ENCODE measurements at regions not wholly inside any gene's neighbourhood (a gene's known extent, or its start where the extent isn't known, plus 50 kb on each side); places are given as distances from the start of the nearest gene placed in this dataset.

DNA sequence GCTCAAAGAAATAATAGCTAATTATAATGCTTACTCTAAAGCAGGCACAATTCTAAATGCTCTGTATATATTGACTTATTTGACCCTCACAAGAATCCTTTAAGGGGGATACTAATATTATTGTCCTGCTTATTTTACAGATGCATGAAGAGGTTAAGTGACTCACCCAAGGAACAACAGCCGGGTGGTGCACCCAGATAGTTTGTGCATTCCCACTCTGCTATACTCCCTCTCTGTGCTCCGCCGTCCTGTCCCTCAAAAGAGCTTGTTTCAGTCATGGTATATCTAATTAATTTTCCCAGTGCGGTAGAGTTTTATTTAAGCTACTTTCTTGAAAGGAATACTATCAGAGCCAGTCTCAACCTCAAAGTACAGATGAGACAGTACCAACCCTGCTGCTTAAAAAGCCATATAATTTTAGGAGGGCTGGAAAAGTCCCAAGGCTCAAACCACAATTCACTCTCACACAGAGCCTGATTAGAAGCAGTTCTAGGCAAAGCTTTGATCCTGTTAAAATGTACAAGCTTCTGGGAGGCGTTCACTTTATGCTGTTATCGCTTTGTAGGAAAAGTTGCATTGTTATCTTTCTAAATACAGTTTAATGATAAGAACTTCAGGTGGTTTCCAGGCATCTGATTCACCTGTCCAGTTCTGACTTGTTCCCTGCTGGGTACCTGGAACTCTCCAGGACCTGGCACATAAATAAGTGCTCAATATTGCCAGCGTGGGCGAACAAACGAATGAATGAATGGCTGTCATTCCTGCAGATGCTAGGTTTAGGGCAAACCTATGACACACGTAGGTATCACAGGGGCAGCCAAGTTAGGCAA is 261.5 kb upstream of the KLF14 start:
- DNase-seq (ENCODE audit: low spot score) (no peak), ATAC-seq (no peak)
- CTCF ChIA-PET: interaction anchor here (0.8 to 2.4 kb wide), 4 partner anchors 12 to 120 kb away, joined by 3 to 14 read pairs (median 6); no protein-coding TSS in a partner anchor
- Mint-ChIP-seq H3K27ac (no peak overlapping the region), H3K4me1 (peaks cover 15% of the 10 kb centered on the region), H3K9me3 (no peaks in the 10 kb centered on the region), H3K4me3 (no peak overlapping the region), H3K36me3 (0 out of 2 replicates have a peak, but pooled peaks cover 3% of the 10 kb centered on the region), H3K27me3 (ENCODE audit: low read depth) (no peaks in the 10 kb centered on the region)
- POLR2A ChIA-PET: no interaction called here
- TF ChIP-seq ZNF671 (CRISPR knock-in tag; IDR thresholded peaks at IDR 0.05) (no peak), MXD4 (CRISPR knock-in tag; IDR thresholded peaks at IDR 0.05; ENCODE audit: borderline replicate concordance) (no peak), GABPB1 (CRISPR knock-in tag; IDR thresholded peaks at IDR 0.05) (no peak), ZNF121 (CRISPR knock-in tag; IDR thresholded peaks at IDR 0.05) (no peak), PRRX2 (CRISPR knock-in tag; IDR thresholded peaks at IDR 0.05) (no peak), FOXK1 (CRISPR knock-in tag; IDR thresholded peaks at IDR 0.05) (no peak)
- TF ChIP-seq, protein P1, sequence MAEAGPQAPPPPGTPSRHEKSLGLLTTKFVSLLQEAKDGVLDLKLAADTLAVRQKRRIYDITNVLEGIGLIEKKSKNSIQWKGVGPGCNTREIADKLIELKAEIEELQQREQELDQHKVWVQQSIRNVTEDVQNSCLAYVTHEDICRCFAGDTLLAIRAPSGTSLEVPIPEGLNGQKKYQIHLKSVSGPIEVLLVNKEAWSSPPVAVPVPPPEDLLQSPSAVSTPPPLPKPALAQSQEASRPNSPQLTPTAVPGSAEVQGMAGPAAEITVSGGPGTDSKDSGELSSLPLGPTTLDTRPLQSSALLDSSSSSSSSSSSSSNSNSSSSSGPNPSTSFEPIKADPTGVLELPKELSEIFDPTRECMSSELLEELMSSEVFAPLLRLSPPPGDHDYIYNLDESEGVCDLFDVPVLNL (CRISPR knock-in tag; IDR thresholded peaks at IDR 0.05; ENCODE audit: borderline replicate concordance, low read depth): no peak
- TF ChIP-seq, protein P2, sequence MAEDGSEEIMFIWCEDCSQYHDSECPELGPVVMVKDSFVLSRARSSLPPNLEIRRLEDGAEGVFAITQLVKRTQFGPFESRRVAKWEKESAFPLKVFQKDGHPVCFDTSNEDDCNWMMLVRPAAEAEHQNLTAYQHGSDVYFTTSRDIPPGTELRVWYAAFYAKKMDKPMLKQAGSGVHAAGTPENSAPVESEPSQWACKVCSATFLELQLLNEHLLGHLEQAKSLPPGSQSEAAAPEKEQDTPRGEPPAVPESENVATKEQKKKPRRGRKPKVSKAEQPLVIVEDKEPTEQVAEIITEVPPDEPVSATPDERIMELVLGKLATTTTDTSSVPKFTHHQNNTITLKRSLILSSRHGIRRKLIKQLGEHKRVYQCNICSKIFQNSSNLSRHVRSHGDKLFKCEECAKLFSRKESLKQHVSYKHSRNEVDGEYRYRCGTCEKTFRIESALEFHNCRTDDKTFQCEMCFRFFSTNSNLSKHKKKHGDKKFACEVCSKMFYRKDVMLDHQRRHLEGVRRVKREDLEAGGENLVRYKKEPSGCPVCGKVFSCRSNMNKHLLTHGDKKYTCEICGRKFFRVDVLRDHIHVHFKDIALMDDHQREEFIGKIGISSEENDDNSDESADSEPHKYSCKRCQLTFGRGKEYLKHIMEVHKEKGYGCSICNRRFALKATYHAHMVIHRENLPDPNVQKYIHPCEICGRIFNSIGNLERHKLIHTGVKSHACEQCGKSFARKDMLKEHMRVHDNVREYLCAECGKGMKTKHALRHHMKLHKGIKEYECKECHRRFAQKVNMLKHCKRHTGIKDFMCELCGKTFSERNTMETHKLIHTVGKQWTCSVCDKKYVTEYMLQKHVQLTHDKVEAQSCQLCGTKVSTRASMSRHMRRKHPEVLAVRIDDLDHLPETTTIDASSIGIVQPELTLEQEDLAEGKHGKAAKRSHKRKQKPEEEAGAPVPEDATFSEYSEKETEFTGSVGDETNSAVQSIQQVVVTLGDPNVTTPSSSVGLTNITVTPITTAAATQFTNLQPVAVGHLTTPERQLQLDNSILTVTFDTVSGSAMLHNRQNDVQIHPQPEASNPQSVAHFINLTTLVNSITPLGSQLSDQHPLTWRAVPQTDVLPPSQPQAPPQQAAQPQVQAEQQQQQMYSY (CRISPR knock-in tag; IDR thresholded peaks at IDR 0.05): no peak
- TF ChIP-seq, protein P3, sequence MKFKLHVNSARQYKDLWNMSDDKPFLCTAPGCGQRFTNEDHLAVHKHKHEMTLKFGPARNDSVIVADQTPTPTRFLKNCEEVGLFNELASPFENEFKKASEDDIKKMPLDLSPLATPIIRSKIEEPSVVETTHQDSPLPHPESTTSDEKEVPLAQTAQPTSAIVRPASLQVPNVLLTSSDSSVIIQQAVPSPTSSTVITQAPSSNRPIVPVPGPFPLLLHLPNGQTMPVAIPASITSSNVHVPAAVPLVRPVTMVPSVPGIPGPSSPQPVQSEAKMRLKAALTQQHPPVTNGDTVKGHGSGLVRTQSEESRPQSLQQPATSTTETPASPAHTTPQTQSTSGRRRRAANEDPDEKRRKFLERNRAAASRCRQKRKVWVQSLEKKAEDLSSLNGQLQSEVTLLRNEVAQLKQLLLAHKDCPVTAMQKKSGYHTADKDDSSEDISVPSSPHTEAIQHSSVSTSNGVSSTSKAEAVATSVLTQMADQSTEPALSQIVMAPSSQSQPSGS (CRISPR knock-in tag; IDR thresholded peaks at IDR 0.05; ENCODE audit: borderline replicate concordance, low read depth): no peak
- TF ChIP-seq, protein P4, sequence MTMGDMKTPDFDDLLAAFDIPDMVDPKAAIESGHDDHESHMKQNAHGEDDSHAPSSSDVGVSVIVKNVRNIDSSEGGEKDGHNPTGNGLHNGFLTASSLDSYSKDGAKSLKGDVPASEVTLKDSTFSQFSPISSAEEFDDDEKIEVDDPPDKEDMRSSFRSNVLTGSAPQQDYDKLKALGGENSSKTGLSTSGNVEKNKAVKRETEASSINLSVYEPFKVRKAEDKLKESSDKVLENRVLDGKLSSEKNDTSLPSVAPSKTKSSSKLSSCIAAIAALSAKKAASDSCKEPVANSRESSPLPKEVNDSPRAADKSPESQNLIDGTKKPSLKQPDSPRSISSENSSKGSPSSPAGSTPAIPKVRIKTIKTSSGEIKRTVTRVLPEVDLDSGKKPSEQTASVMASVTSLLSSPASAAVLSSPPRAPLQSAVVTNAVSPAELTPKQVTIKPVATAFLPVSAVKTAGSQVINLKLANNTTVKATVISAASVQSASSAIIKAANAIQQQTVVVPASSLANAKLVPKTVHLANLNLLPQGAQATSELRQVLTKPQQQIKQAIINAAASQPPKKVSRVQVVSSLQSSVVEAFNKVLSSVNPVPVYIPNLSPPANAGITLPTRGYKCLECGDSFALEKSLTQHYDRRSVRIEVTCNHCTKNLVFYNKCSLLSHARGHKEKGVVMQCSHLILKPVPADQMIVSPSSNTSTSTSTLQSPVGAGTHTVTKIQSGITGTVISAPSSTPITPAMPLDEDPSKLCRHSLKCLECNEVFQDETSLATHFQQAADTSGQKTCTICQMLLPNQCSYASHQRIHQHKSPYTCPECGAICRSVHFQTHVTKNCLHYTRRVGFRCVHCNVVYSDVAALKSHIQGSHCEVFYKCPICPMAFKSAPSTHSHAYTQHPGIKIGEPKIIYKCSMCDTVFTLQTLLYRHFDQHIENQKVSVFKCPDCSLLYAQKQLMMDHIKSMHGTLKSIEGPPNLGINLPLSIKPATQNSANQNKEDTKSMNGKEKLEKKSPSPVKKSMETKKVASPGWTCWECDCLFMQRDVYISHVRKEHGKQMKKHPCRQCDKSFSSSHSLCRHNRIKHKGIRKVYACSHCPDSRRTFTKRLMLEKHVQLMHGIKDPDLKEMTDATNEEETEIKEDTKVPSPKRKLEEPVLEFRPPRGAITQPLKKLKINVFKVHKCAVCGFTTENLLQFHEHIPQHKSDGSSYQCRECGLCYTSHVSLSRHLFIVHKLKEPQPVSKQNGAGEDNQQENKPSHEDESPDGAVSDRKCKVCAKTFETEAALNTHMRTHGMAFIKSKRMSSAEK (CRISPR knock-in tag; IDR thresholded peaks at IDR 0.05; ENCODE audit: borderline replicate concordance): no peak
- TF ChIP-seq, protein P5, sequence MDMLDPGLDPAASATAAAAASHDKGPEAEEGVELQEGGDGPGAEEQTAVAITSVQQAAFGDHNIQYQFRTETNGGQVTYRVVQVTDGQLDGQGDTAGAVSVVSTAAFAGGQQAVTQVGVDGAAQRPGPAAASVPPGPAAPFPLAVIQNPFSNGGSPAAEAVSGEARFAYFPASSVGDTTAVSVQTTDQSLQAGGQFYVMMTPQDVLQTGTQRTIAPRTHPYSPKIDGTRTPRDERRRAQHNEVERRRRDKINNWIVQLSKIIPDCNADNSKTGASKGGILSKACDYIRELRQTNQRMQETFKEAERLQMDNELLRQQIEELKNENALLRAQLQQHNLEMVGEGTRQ (CRISPR knock-in tag; IDR thresholded peaks at IDR 0.05): no peak
- TF ChIP-seq, protein P6, sequence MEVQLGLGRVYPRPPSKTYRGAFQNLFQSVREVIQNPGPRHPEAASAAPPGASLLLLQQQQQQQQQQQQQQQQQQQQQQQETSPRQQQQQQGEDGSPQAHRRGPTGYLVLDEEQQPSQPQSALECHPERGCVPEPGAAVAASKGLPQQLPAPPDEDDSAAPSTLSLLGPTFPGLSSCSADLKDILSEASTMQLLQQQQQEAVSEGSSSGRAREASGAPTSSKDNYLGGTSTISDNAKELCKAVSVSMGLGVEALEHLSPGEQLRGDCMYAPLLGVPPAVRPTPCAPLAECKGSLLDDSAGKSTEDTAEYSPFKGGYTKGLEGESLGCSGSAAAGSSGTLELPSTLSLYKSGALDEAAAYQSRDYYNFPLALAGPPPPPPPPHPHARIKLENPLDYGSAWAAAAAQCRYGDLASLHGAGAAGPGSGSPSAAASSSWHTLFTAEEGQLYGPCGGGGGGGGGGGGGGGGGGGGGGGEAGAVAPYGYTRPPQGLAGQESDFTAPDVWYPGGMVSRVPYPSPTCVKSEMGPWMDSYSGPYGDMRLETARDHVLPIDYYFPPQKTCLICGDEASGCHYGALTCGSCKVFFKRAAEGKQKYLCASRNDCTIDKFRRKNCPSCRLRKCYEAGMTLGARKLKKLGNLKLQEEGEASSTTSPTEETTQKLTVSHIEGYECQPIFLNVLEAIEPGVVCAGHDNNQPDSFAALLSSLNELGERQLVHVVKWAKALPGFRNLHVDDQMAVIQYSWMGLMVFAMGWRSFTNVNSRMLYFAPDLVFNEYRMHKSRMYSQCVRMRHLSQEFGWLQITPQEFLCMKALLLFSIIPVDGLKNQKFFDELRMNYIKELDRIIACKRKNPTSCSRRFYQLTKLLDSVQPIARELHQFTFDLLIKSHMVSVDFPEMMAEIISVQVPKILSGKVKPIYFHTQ (CRISPR knock-in tag; IDR thresholded peaks at IDR 0.05): no peak
- TF ChIP-seq, protein P7, sequence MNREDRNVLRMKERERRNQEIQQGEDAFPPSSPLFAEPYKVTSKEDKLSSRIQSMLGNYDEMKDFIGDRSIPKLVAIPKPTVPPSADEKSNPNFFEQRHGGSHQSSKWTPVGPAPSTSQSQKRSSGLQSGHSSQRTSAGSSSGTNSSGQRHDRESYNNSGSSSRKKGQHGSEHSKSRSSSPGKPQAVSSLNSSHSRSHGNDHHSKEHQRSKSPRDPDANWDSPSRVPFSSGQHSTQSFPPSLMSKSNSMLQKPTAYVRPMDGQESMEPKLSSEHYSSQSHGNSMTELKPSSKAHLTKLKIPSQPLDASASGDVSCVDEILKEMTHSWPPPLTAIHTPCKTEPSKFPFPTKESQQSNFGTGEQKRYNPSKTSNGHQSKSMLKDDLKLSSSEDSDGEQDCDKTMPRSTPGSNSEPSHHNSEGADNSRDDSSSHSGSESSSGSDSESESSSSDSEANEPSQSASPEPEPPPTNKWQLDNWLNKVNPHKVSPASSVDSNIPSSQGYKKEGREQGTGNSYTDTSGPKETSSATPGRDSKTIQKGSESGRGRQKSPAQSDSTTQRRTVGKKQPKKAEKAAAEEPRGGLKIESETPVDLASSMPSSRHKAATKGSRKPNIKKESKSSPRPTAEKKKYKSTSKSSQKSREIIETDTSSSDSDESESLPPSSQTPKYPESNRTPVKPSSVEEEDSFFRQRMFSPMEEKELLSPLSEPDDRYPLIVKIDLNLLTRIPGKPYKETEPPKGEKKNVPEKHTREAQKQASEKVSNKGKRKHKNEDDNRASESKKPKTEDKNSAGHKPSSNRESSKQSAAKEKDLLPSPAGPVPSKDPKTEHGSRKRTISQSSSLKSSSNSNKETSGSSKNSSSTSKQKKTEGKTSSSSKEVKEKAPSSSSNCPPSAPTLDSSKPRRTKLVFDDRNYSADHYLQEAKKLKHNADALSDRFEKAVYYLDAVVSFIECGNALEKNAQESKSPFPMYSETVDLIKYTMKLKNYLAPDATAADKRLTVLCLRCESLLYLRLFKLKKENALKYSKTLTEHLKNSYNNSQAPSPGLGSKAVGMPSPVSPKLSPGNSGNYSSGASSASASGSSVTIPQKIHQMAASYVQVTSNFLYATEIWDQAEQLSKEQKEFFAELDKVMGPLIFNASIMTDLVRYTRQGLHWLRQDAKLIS (CRISPR knock-in tag; IDR thresholded peaks at IDR 0.05; ENCODE audit: borderline replicate concordance): no peak

Data from WTC11 (cell line).